ENCODE measurements at regions not wholly inside any gene's neighbourhood (a gene's known extent, or its start where the extent isn't known, plus 50 kb on each side); places are given as distances from the start of the nearest gene placed in this dataset.

DNA sequence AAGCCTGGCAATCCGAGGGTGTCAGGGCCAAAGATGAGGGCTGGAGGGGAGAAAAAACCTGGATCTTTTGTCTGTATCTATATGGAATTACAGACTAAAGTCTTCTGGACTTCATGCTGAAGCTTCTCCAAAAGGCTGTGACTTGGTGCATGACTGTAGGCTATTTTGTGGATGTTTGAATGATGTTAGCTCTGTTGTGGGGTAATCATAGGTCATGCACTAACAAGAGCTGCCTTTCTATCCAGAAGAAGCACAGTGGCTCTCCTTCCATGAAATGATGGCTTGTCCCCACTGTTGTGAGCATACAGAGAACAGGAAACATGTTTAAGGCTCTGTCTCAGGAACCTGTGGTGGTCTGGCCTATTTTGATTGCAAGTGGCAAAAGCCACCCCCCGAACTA, 263.3 kb upstream of the PLET1 start:
- H3K27ac ChIP-seq = no peak overlapping the region
- no peak for TF ChIP-seq ZFX (IDR thresholded peaks at IDR 0.05; ENCODE audit: borderline replicate concordance)
- TF ChIP-seq, protein P1, sequence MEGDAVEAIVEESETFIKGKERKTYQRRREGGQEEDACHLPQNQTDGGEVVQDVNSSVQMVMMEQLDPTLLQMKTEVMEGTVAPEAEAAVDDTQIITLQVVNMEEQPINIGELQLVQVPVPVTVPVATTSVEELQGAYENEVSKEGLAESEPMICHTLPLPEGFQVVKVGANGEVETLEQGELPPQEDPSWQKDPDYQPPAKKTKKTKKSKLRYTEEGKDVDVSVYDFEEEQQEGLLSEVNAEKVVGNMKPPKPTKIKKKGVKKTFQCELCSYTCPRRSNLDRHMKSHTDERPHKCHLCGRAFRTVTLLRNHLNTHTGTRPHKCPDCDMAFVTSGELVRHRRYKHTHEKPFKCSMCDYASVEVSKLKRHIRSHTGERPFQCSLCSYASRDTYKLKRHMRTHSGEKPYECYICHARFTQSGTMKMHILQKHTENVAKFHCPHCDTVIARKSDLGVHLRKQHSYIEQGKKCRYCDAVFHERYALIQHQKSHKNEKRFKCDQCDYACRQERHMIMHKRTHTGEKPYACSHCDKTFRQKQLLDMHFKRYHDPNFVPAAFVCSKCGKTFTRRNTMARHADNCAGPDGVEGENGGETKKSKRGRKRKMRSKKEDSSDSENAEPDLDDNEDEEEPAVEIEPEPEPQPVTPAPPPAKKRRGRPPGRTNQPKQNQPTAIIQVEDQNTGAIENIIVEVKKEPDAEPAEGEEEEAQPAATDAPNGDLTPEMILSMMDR (IDR thresholded peaks at IDR 0.05) = no peak

GRCh38 chr11:112524798-112525197, 264.1 kb upstream of the PLET1 start:
- no peak overlapping the region for H3K27ac ChIP-seq
- TF ChIP-seq, protein P1 (IDR thresholded peaks at IDR 0.05) = no peak
- TF ChIP-seq ZFX (IDR thresholded peaks at IDR 0.05; ENCODE audit: borderline replicate concordance) = no peak

DNA sequence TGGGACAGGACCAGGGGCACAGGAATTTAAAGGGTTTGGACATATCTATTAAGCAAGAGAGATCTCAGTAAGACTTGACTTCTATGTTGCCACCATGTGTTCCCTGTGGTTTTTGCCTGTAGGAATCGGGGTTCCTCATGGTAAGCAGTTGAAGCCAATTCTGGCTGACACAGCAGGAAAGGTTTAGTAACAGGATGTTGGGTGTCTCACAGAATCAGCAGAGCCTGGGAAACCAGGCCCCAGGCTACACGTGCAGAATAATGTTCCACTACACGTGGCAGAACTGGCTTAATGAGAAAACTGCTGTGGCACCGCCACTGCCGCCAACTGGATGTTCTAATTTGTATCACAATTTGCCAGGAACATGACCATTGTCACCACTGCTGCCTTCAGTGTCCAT, 264.6 kb upstream of the PLET1 start:
- TF ChIP-seq ZFX (IDR thresholded peaks at IDR 0.05; ENCODE audit: borderline replicate concordance) = no peak
- TF ChIP-seq, protein P1 (IDR thresholded peaks at IDR 0.05) = no peak
- no peak overlapping the region for H3K27ac ChIP-seq

DNA sequence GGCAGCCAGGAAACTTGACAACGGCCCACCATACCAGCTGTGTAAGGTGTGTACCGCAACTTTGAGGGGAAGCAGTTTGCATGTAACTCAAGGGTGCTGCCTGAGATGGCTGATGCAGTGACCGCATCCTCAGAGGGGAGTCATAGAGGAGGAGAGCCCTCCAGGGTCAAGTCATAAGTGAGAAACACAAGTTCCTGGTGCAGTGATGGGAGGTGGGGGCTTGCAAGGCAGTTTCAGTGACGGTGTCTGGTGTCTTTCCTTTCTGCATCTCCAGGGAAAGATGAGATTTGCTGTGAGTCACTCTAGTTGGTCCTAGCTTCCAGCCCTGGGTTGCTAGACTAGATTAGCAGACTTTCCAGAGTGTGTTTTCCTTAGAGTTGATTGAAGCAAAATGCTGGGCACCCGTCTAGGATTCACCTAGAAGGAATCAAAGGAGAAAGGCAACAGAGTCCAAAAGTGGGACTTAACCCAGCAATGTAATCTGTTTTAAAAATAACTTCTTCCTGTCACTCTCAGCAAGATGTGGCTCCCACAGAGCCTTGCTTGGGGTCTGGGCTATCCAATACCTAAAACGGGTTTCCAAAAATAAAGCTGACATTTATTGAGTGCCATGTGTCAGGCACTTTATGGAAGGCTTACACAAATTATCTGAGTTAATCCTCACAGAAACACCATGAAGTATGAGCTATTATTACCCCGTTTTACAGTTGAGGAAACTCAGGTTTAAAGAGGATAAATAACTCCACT, 265.4 kb upstream of the PLET1 start:
- H3K27ac ChIP-seq = no peak overlapping the region
- no peak for TF ChIP-seq ZFX (IDR thresholded peaks at IDR 0.05; ENCODE audit: borderline replicate concordance)
- TF ChIP-seq, protein P1 (IDR thresholded peaks at IDR 0.05) = no peak

DNA sequence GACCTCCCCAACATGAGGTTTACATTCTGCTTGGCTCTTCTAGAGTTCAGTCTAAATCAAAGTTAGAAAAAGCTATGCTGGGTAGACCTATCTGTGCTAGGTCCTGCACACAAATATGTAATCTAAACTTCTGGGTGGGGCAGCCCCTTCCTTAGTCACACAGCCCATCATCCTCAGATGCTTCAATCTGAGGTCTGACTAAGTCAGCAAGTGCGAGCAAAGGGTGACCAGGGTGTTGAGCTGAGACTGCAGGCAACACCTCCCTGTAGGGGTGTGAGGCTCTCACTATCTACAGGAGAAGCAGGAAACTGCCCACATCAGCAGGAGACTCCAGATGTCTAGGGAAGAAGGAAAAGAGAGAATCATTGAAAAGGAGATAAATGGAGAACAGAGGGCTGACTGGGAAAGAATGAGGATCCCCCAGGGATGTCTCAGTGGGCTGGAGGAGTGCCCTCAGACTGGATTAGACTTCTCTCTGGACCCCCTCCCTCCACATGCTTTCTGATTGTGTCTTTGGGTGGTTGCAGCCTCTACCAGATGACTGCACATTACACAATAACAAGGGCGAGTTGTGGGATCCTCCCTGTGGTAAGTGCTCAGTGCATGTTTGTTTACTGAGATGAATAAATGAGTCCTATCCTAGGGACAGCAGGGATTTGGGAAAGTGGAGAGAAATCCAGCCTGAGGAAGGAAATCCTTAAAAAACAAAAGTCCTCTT, 266.2 kb upstream of the PLET1 start:
- TF ChIP-seq, protein P1 (IDR thresholded peaks at IDR 0.05) = no peak
- no peak for TF ChIP-seq ZFX (IDR thresholded peaks at IDR 0.05; ENCODE audit: borderline replicate concordance)
- no peak overlapping the region for H3K27ac ChIP-seq

GRCh38 chr11:112529071-112529470, 268.4 kb upstream of the PLET1 start:
- TF ChIP-seq, protein P1 (IDR thresholded peaks at IDR 0.05) = no peak
- TF ChIP-seq ZFX (IDR thresholded peaks at IDR 0.05; ENCODE audit: borderline replicate concordance) = no peak
- H3K27ac ChIP-seq = no peak overlapping the region

DNA sequence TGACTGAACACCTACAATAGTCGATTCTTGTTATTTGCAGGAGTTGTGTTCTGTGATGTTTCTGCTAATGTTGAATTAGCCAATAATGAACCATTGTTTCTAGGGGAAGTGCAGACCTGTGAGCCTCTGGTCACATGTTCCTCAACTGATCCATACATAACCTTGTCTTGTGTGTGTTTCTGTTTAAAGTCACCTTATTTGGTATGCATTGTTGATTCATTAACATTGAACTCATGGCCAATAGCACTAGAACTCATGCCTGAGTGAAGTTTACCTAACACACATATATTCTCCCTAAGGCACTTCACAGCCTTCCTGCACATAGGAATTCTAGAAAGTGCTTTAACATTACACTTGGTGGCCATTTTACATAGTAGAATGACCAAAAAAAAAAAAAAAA, 271.8 kb upstream of the PLET1 start:
- no peak overlapping the region for H3K27ac ChIP-seq
- TF ChIP-seq, protein P1 (IDR thresholded peaks at IDR 0.05) = no peak
- no peak for TF ChIP-seq ZFX (IDR thresholded peaks at IDR 0.05; ENCODE audit: borderline replicate concordance)
